ENCODE measurements at regions not wholly inside any gene's neighbourhood (a gene's known extent, or its start where the extent isn't known, plus 50 kb on each side); places are given as distances from the start of the nearest gene placed in this dataset.

DNA sequence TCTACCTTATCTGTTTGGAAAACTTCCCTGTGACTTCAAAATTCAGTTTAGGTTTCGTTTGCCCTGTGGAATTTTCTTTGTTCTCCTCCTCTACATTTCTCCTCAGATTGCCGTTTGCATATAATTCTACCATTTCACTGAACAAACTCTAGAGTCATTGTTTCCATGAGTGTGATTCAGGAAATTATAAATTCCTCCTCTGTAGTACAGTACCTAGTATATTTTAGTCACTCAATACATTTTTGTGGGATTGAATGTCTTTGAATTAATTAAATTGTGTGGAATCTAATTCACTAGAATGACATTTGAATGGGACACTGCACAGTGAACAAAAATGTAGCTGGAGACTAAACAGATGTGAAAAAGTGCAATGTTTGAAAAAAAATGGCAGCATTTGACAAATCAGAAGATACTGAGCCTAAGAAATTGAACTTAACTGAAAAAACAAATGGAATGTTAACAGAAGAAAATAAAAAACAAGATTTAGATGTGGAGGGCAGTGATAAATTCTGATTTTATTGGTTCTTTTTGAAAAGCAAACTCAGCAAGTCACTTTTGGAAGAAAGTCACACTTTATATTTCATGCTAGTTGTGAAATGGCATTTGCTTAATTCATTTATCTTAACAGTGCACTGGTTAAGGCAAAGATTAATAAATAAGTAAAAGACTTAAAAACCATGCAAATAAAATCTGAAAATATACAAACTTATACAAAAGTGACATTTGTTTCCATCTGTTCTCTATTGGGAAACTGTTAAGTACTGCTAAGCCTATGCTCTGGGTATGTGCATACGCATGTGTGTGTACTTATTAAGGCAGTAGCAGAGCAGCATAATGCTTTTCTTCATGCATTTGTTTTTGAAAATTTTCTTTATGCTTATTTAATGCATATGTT lies 512.3 kb downstream of the FAT4 start:
- no peak for TF ChIP-seq CSDC2 (CRISPR knock-in tag; IDR thresholded peaks at IDR 0.05)
- TF ChIP-seq, protein P1, sequence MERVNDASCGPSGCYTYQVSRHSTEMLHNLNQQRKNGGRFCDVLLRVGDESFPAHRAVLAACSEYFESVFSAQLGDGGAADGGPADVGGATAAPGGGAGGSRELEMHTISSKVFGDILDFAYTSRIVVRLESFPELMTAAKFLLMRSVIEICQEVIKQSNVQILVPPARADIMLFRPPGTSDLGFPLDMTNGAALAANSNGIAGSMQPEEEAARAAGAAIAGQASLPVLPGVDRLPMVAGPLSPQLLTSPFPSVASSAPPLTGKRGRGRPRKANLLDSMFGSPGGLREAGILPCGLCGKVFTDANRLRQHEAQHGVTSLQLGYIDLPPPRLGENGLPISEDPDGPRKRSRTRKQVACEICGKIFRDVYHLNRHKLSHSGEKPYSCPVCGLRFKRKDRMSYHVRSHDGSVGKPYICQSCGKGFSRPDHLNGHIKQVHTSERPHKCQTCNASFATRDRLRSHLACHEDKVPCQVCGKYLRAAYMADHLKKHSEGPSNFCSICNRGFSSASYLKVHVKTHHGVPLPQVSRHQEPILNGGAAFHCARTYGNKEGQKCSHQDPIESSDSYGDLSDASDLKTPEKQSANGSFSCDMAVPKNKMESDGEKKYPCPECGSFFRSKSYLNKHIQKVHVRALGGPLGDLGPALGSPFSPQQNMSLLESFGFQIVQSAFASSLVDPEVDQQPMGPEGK (CRISPR knock-in tag; IDR thresholded peaks at IDR 0.05; ENCODE audit: borderline replicate concordance) = peak; percentile 91
- TF ChIP-seq, protein P2, sequence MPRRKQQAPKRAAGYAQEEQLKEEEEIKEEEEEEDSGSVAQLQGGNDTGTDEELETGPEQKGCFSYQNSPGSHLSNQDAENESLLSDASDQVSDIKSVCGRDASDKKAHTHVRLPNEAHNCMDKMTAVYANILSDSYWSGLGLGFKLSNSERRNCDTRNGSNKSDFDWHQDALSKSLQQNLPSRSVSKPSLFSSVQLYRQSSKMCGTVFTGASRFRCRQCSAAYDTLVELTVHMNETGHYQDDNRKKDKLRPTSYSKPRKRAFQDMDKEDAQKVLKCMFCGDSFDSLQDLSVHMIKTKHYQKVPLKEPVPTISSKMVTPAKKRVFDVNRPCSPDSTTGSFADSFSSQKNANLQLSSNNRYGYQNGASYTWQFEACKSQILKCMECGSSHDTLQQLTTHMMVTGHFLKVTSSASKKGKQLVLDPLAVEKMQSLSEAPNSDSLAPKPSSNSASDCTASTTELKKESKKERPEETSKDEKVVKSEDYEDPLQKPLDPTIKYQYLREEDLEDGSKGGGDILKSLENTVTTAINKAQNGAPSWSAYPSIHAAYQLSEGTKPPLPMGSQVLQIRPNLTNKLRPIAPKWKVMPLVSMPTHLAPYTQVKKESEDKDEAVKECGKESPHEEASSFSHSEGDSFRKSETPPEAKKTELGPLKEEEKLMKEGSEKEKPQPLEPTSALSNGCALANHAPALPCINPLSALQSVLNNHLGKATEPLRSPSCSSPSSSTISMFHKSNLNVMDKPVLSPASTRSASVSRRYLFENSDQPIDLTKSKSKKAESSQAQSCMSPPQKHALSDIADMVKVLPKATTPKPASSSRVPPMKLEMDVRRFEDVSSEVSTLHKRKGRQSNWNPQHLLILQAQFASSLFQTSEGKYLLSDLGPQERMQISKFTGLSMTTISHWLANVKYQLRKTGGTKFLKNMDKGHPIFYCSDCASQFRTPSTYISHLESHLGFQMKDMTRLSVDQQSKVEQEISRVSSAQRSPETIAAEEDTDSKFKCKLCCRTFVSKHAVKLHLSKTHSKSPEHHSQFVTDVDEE (CRISPR knock-in tag; IDR thresholded peaks at IDR 0.05) = 0 out of 2 replicates have a peak, but pooled peaks have one; percentile 41
- TF ChIP-seq ZFP30 (CRISPR knock-in tag; IDR thresholded peaks at IDR 0.05) = no peak
- TF ChIP-seq ESRRG (CRISPR knock-in tag; IDR thresholded peaks at IDR 0.05) = no peak; the same call in 1 of the 2 replicates
